CD4-positive, alpha-beta T cell (primary cell): ENCODE measurements at regions not wholly inside any gene's neighbourhood (a gene's known extent, or its start where the extent isn't known, plus 50 kb on each side); places are given as distances from the start of the nearest gene placed in this dataset.

Experiments used
- ATAC-seq: fragments of 200-7000 bp; cut with Tn5 transposase; one replicate; pipeline ENCODE4 v1.10.0; 2022; ENCODE audit warnings: mild to moderate bottlenecking; ENCODE audit not compliant: poor library complexity
- CTCF ChIA-PET: fragments of 350-600 bp; sonication (Branson Sonifier 250); formaldehyde crosslinking; loops from one replicate; lab custom pipeline; 2021; ENCODE audit warnings: antibody characterized with exemption, inconsistent platforms; lab: Charles Lee
- POLR2A ChIA-PET: fragments of 350-600 bp; sonication (Branson Sonifier 250); formaldehyde crosslinking; loops from one replicate; lab custom pipeline; 2021; ENCODE audit warnings: antibody characterized with exemption, inconsistent platforms; lab: Charles Lee
- DNase-seq, 14 experiments: peaks; one replicate each; pipeline ENCODE4 v3.0.0-alpha.2; 2013 to 2020; ENCODE audit warnings: mixed read lengths in 2 of 14
- H3K27ac ChIP-seq, 2 donors: one replicate each; pipeline versions ENCODE4 v1.5.1 to v1.7.0; 2013; ENCODE audit warnings: low read length in 2 of 2, low read depth in 1 of 2, mild to moderate bottlenecking in 1 of 2
- H3K27me3 ChIP-seq, 2 experiments: 1 replicate in 1 of 2; 2 replicates in 1 of 2; pipeline versions ENCODE4 v1.6.1 to v1.7.0; 2013; ENCODE audit warnings: low read length in 2 of 2, control low read depth in 1 of 2, mild to moderate bottlenecking in 1 of 2, moderate library complexity in 1 of 2; ENCODE audit not compliant: insufficient read depth in 2 of 2, control insufficient read depth in 1 of 2
- H3K36me3 ChIP-seq: one replicate; pipeline ENCODE4 v1.6.1; 2013; ENCODE audit warnings: low read length, control low read depth; ENCODE audit not compliant: insufficient read depth
- H3K4me1 ChIP-seq: one replicate; pipeline ENCODE4 v1.6.1; 2013; ENCODE audit warnings: low read length, control low read depth; ENCODE audit not compliant: insufficient read depth
- H3K4me3 ChIP-seq: one replicate; pipeline ENCODE4 v1.5.1; 2013; ENCODE audit warnings: mild to moderate bottlenecking, low read length, moderate library complexity
- H3K9me3 ChIP-seq, 2 experiments: 1 replicate in 1 of 2; 2 replicates in 1 of 2; pipeline versions ENCODE4 v1.6.1 to v1.7.0; 2013; ENCODE audit warnings: low read length in 2 of 2, mild to moderate bottlenecking in 2 of 2, control low read depth in 1 of 2, moderate library complexity in 1 of 2; ENCODE audit not compliant: control insufficient read depth in 1 of 2, insufficient read depth in 1 of 2
- H3K27ac Mint-ChIP-seq: one replicate; pipeline ENCODE4 v1.8.0; 2020; ENCODE audit warnings: mixed read lengths
- H3K27me3 Mint-ChIP-seq: one replicate; pipeline ENCODE4 v1.8.0; 2021; ENCODE audit warnings: mixed read lengths
- H3K36me3 Mint-ChIP-seq: one replicate; pipeline ENCODE4 v1.8.0; 2021; ENCODE audit warnings: low read depth, mixed read lengths
- H3K4me1 Mint-ChIP-seq: one replicate; pipeline ENCODE4 v1.8.0; 2021; ENCODE audit warnings: low read depth, mixed read lengths
- H3K4me3 Mint-ChIP-seq: one replicate; pipeline ENCODE4 v1.8.0; 2020; ENCODE audit warnings: mild to moderate bottlenecking, mixed read lengths
- H3K9me3 Mint-ChIP-seq: one replicate; pipeline ENCODE4 v1.8.0; 2020; ENCODE audit warnings: mixed read lengths
- CTCF ChIP-seq: fragments of 200-600 bp; IDR thresholded peaks from one replicate; pipeline ENCODE4 v1.8.0; 2022; ENCODE audit warnings: antibody characterized with exemption, mild to moderate bottlenecking
- intact Hi-C, 2 experiments: fragments of 100-400 bp; cut with DNase I in 1 of 2; cut with micrococcal nuclease in 1 of 2; formaldehyde crosslinking; loops; one replicate each; pipeline versions ENCODE4 v1.15.1 to v1.9.0; 2023 to 2025; cut with DNase I, micrococcal nuclease

- Histone ChIP-seq H3K4me3 (no peak overlapping the region), H3K27ac (no peak overlapping the region), H3K4me1 (no peaks in the 10 kb centered on the region), H3K36me3 (no peaks in the 10 kb centered on the region), H3K9me3 (no peaks in the 10 kb centered on the region), H3K27me3 (no peaks in the 10 kb centered on the region)
- H3K27me3 Mint-ChIP-seq, result no peaks in the 10 kb centered on the region
- ATAC-seq, result no peak
- no peaks in the 10 kb centered on the region for H3K9me3 Mint-ChIP-seq
- ChIA-PET POLR2A (no interaction called here), CTCF (no interaction called here)
- TF ChIP-seq CTCF, result no peak
- no peaks in the 10 kb centered on the region for H3K36me3 Mint-ChIP-seq
- peaks cover 7% of the 10 kb centered on the region for H3K4me1 Mint-ChIP-seq
- H3K4me3 Mint-ChIP-seq, result no peak overlapping the region
- H3K27ac Mint-ChIP-seq, result no peak overlapping the region
- intact Hi-C loops, result no loop called here
- DNase-seq, result no peak
These were observed 116.9 kb upstream of the UXS1 start for GRCh38 chr2:106311041-106311370.

- Mint-ChIP-seq H3K4me1 (no peaks in the 10 kb centered on the region), H3K27ac (no peak overlapping the region), H3K27me3 (no peaks in the 10 kb centered on the region), H3K4me3 (no peak overlapping the region), H3K36me3 (no peaks in the 10 kb centered on the region), H3K9me3 (no peaks in the 10 kb centered on the region)
- Histone ChIP-seq H3K36me3 (no peaks in the 10 kb centered on the region), H3K27me3 (no peaks in the 10 kb centered on the region), H3K9me3 (no peaks in the 10 kb centered on the region), H3K27ac (no peak overlapping the region), H3K4me1 (no peaks in the 10 kb centered on the region), H3K4me3 (no peak overlapping the region)
- intact Hi-C loops, result no loop called here
- TF ChIP-seq CTCF, result no peak
- ATAC-seq, result no peak
- POLR2A ChIA-PET, result no interaction called here
- no peak for DNase-seq
- CTCF ChIA-PET, result no interaction called here
These were observed 113.8 kb upstream of the UXS1 start for GRCh38 chr2:106307860-106308259.

DNA sequence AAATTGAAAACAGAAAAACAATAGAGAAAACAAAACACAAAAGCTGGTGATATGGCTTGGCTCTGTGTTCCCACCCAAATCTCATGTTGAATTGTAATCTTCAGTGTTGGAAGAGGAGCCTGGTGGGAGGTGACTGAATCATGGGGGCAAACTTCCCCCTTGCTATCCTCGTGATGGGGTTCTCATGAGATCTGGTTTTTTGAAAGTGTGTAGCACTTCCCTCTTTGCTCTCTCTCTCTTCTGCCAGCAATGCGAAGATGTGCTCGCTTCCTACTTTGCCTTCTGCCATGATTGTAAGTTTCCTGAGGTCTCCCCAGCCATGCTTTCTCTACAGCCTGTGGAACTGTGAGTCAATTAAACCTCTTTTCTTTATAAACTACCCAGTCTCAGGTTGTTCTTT lies 112.3 kb upstream of the UXS1 start:
- intact Hi-C loops, result no loop called here
- ChIA-PET CTCF (no interaction called here), POLR2A (no interaction called here)
- Histone ChIP-seq H3K36me3 (no peaks in the 10 kb centered on the region), H3K4me3 (no peak overlapping the region), H3K27ac (no peak overlapping the region), H3K27me3 (no peaks in the 10 kb centered on the region), H3K9me3 (no peaks in the 10 kb centered on the region), H3K4me1 (no peaks in the 10 kb centered on the region)
- Mint-ChIP-seq H3K27me3 (no peaks in the 10 kb centered on the region), H3K4me1 (no peaks in the 10 kb centered on the region), H3K36me3 (no peaks in the 10 kb centered on the region), H3K27ac (no peak overlapping the region), H3K9me3 (no peaks in the 10 kb centered on the region), H3K4me3 (no peak overlapping the region)
- DNase-seq (no peak), ATAC-seq (no peak)
- TF ChIP-seq CTCF, result no peak
